ENCODE measurements at regions not wholly inside any gene's neighbourhood (a gene's known extent, or its start where the extent isn't known, plus 50 kb on each side); places are given as distances from the start of the nearest gene placed in this dataset.

GRCh38 chr4:160848489-160848888 lies 1315.3 kb downstream of the FSTL5 start:
- H3K9me3 ChIP-seq: no peaks in the 10 kb centered on the region
- H3K4me1 ChIP-seq: no peaks in the 10 kb centered on the region
- H3K36me3 ChIP-seq: no peaks in the 10 kb centered on the region
- H3K27me3 ChIP-seq: no peaks in the 10 kb centered on the region
- no peak overlapping the region for H3K27ac ChIP-seq
- TF ChIP-seq CTCF (IDR thresholded peaks at IDR 0.05) (no peak), POLR2A (IDR thresholded peaks at IDR 0.05) (no peak), EP300 (IDR thresholded peaks at IDR 0.05) (no peak)
- DNase-seq (ENCODE audit: low spot score in 2 of 2): no peak
- no peak overlapping the region for H3K4me3 ChIP-seq
- 74 to 80% methylated on average over 4 of the region's 4 CpGs for WGBS, 2 donors

GRCh38 chr4:160848901-160849760 lies 1314.7 kb downstream of the FSTL5 start:
- no peak overlapping the region for H3K27ac ChIP-seq
- no peak for DNase-seq (ENCODE audit: low spot score in 2 of 2)
- WGBS, 2 donors: 49 to 53% methylated on average over 9 of the region's 9 CpGs

GRCh38 chr4:160864253-160864652 lies 1299.5 kb downstream of the FSTL5 start:
- 68 to 71% methylated on average over 1 of the region's 1 CpG for WGBS, 2 donors
- no peak for DNase-seq (ENCODE audit: low spot score in 2 of 2)
- no peaks in the 10 kb centered on the region for H3K4me1 ChIP-seq
- H3K27ac ChIP-seq: no peak overlapping the region
- H3K4me3 ChIP-seq: no peak overlapping the region
- no peaks in the 10 kb centered on the region for H3K9me3 ChIP-seq
- TF ChIP-seq CTCF (IDR thresholded peaks at IDR 0.05): no peak
- TF ChIP-seq POLR2A (IDR thresholded peaks at IDR 0.05): no peak
- no peak for TF ChIP-seq EP300 (IDR thresholded peaks at IDR 0.05)
- no peaks in the 10 kb centered on the region for H3K36me3 ChIP-seq
- H3K27me3 ChIP-seq: no peaks in the 10 kb centered on the region

More at GRCh38 chr4:160848901-160849760, 1314.7 kb downstream of the FSTL5 start:
- no peaks in the 10 kb centered on the region for H3K27me3 ChIP-seq
- TF ChIP-seq CTCF (IDR thresholded peaks at IDR 0.05) (no peak), EP300 (IDR thresholded peaks at IDR 0.05) (no peak)
- no peaks in the 10 kb centered on the region for H3K4me1 ChIP-seq
- H3K4me3 ChIP-seq: no peak overlapping the region
- no peaks in the 10 kb centered on the region for H3K9me3 ChIP-seq
- H3K36me3 ChIP-seq: no peaks in the 10 kb centered on the region

- H3K9me3 ChIP-seq: no peaks in the 10 kb centered on the region
- no peaks in the 10 kb centered on the region for H3K36me3 ChIP-seq
- H3K27ac ChIP-seq: no peak overlapping the region
- no peak overlapping the region for H3K4me3 ChIP-seq
- DNase-seq (ENCODE audit: low spot score in 2 of 2): no peak
- H3K27me3 ChIP-seq: no peaks in the 10 kb centered on the region
- TF ChIP-seq POLR2A (IDR thresholded peaks at IDR 0.05): no peak
- no peak for TF ChIP-seq CTCF (IDR thresholded peaks at IDR 0.05)
- TF ChIP-seq EP300 (IDR thresholded peaks at IDR 0.05): no peak
- no peaks in the 10 kb centered on the region for H3K4me1 ChIP-seq
These were observed 1293.9 kb downstream of the FSTL5 start for GRCh38 chr4:160869899-160870298.

GRCh38 chr4:160872491-160872890 lies 1291.3 kb downstream of the FSTL5 start:
- Histone ChIP-seq H3K27me3 (no peaks in the 10 kb centered on the region), H3K27ac (no peak overlapping the region), H3K4me1 (no peaks in the 10 kb centered on the region), H3K36me3 (no peaks in the 10 kb centered on the region), H3K9me3 (no peaks in the 10 kb centered on the region), H3K4me3 (no peak overlapping the region)
- DNase-seq (ENCODE audit: low spot score in 2 of 2): no peak
- TF ChIP-seq CTCF (IDR thresholded peaks at IDR 0.05) (no peak), POLR2A (IDR thresholded peaks at IDR 0.05) (no peak), EP300 (IDR thresholded peaks at IDR 0.05) (no peak)
